Sigmoid colon (tissue), 4 donors: ENCODE measurements at regions not wholly inside any gene's neighbourhood (a gene's known extent, or its start where the extent isn't known, plus 50 kb on each side); places are given as distances from the start of the nearest gene placed in this dataset.

Source experiments
- CTCF ChIP-seq, 4 experiments: fragments of 450-650 bp in 3 of 4; fragments of 200-600 bp in 1 of 4; IDR thresholded peaks; one replicate each; pipeline ENCODE4 v1.5.1; 2016 to 2019; ENCODE audit warnings: antibody characterized with exemption in 4 of 4, mild to moderate bottlenecking in 3 of 4, moderate library complexity in 2 of 4
- EP300 ChIP-seq, 4 donors: sonication (generic); formaldehyde crosslinking; IDR thresholded peaks; one replicate each; pipeline ENCODE4 v1.6.1; 2017; ENCODE audit warnings: antibody characterized with exemption in 4 of 4
- POLR2A ChIP-seq, 2 donors: fragments of 450-650 bp; IDR thresholded peaks; one replicate each; pipeline ENCODE4 v1.6.1; 2016; ENCODE audit warnings: antibody characterized with exemption in 2 of 2, mild to moderate bottlenecking in 2 of 2, moderate library complexity in 2 of 2
- POLR2AphosphoS5 ChIP-seq, 4 donors: sonication (generic); formaldehyde crosslinking; IDR thresholded peaks; one replicate each; pipeline ENCODE4 v1.6.1; 2017; ENCODE audit warnings: antibody characterized with exemption in 4 of 4

GRCh38 chr3:168470380-168470779, 374.7 kb upstream of the GOLIM4 start:
- TF ChIP-seq CTCF (IDR thresholded peaks at IDR 0.05) = no peak
- no peak for TF ChIP-seq EP300 (IDR thresholded peaks at IDR 0.05)
- TF ChIP-seq POLR2AphosphoS5 (IDR thresholded peaks at IDR 0.05) = no peak
- TF ChIP-seq POLR2A (IDR thresholded peaks at IDR 0.05) = no peak
